Upper lobe of right lung (tissue), 1 donor: ENCODE measurements at regions not wholly inside any gene's neighbourhood (a gene's known extent, or its start where the extent isn't known, plus 50 kb on each side); places are given as distances from the start of the nearest gene placed in this dataset.
A peak's percentile ranks its signal among the peaks of the same experiment; 100 is the strongest.

Source experiments
- ATAC-seq: fragments of 200-7000 bp; cut with Tn5 transposase; one replicate; pipeline ENCODE4 v1.9.1; 2020; ENCODE audit warnings: mild to moderate bottlenecking, moderate library complexity
- DNase-seq: peaks from one replicate; pipeline ENCODE4 v3.0.0-alpha.2; 2020
- H3K27ac ChIP-seq: fragments of 200-600 bp; one replicate; pipeline ENCODE4 v1.8.0; 2022
- H3K27me3 ChIP-seq: fragments of 200-600 bp; one replicate; pipeline ENCODE4 v1.8.0; 2022; ENCODE audit warnings: mild to moderate bottlenecking
- H3K36me3 ChIP-seq: fragments of 200-600 bp; one replicate; pipeline ENCODE4 v1.8.0; 2022
- H3K4me1 ChIP-seq: fragments of 200-600 bp; one replicate; pipeline ENCODE4 v1.8.0; 2022
- H3K4me3 ChIP-seq: fragments of 200-600 bp; one replicate; pipeline ENCODE4 v1.8.0; 2022; ENCODE audit warnings: mild to moderate bottlenecking
- H3K9me3 ChIP-seq: fragments of 200-600 bp; one replicate; pipeline ENCODE4 v1.8.0; 2022
- CTCF ChIP-seq: fragments of 200-600 bp; IDR thresholded peaks from one replicate; pipeline ENCODE4 v1.8.0; 2022; ENCODE audit warnings: antibody characterized with exemption
- intact Hi-C: fragments of 100-400 bp; cut with DNase I; formaldehyde crosslinking; loops from one replicate; pipeline ENCODE4 v1.11.0; 2022
- donor health status: DM: no; HTN: yes; CAD: no; lungs with severe emphysema.

DNA sequence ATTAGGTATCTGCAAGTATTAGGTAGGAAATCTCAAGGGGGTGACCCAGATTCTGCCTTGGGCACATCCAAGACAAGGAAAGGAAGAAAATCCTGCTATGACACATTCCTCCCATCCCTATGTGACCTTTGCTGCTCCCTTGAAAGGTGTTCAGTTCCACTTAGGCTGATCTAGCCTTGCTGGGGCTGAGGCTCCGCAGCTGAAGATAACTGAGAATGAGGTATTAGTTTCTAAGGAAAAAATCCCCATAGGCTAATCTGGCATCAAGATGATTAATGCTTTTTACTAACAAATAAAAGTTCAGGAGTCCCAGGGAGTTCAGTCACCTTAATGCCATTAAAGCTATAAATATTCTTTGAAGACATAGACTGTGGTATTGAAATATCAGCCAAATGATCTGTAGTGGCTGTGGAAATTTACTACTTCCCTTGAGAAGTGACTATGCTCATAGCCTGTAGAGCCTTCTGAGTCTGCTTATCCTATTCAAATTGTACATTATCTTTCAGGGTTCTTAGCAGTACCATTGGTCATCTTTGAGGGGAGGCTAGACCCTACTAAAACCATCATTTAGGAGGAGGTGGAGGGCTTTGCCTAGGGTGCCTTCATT lies 239.9 kb upstream of the RAG2 start:
- TF ChIP-seq CTCF = no peak
- no peak overlapping the region for H3K27ac ChIP-seq
- intact Hi-C loops = no loop called here
- no peak for ATAC-seq
- H3K36me3 ChIP-seq = no peaks in the 10 kb centered on the region
- H3K9me3 ChIP-seq = no peaks in the 10 kb centered on the region
- no peak for DNase-seq
- H3K4me3 ChIP-seq = no peak overlapping the region
- H3K4me1 ChIP-seq = no peaks in the 10 kb centered on the region
- H3K27me3 ChIP-seq = no peaks in the 10 kb centered on the region

DNA sequence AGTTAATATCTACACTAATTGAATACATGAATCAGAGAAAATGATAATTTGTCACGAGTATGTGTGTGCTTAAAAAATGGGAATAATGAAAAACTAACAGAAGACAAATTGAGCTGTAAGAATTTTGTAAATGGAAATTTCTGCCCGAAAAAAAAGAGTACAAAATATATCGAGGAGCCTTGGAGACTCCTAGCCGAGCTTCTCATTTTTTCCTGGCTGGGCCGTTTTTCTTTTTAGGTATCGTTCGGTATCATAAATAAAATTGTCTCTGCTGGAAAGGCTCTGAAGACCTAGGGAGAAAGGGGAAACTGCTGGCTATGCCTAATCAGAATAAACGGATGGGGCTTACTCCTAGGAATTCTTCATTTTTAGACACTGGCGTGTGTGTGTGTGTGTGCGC lies 227.2 kb upstream of the RAG2 start:
- ATAC-seq (no peak), DNase-seq (no peak)
- TF ChIP-seq CTCF = no peak
- Histone ChIP-seq H3K4me3 (no peak overlapping the region), H3K36me3 (no peaks in the 10 kb centered on the region), H3K9me3 (no peaks in the 10 kb centered on the region), H3K27me3 (no peaks in the 10 kb centered on the region), H3K27ac (no peak overlapping the region), H3K4me1 (no peaks in the 10 kb centered on the region)
- intact Hi-C loops = no loop called here

DNA sequence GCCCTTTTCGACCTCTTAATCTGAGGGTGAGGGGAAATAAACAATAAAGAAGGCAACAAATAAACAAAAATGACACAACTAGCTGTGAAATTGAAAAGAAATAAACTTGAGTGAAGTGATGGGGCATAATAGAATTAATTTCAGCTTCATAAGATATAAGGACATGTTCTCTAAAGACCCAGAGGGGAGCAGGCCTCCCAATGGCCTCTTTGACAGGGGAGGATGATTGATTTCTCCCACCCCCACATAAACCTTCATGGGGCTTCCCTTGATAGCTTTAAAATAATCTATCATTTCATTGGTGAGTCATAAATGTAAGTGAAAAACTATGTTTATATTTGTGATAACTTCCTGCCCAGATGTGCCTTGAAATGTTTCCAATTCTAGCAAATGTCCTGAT lies 226.3 kb upstream of the RAG2 start:
- TF ChIP-seq CTCF = no peak
- intact Hi-C loops = no loop called here
- Histone ChIP-seq H3K4me1 (no peaks in the 10 kb centered on the region), H3K27ac (no peak overlapping the region), H3K4me3 (no peak overlapping the region), H3K27me3 (no peaks in the 10 kb centered on the region), H3K36me3 (no peaks in the 10 kb centered on the region), H3K9me3 (no peaks in the 10 kb centered on the region)
- DNase-seq (no peak), ATAC-seq (no peak)

- Histone ChIP-seq H3K9me3 (no peaks in the 10 kb centered on the region), H3K4me1 (no peaks in the 10 kb centered on the region), H3K27me3 (no peaks in the 10 kb centered on the region), H3K4me3 (no peak overlapping the region), H3K27ac (no peak overlapping the region), H3K36me3 (no peaks in the 10 kb centered on the region)
- no peak for TF ChIP-seq CTCF
- DNase-seq = no peak
- intact Hi-C loops = no loop called here
- ATAC-seq = no peak
Measured at GRCh38 chr11:36822829-36823228, 224.8 kb upstream of the RAG2 start.

GRCh38 chr11:36818410-36818809 lies 220.4 kb upstream of the RAG2 start:
- no peaks in the 10 kb centered on the region for H3K9me3 ChIP-seq
- ATAC-seq (peak; percentile 38), DNase-seq (no peak)
- peak; percentile 22 for TF ChIP-seq CTCF
- H3K27ac ChIP-seq = no peak overlapping the region
- intact Hi-C loops = no loop called here
- H3K4me1 ChIP-seq = no peaks in the 10 kb centered on the region
- no peaks in the 10 kb centered on the region for H3K36me3 ChIP-seq
- no peaks in the 10 kb centered on the region for H3K27me3 ChIP-seq
- H3K4me3 ChIP-seq = no peak overlapping the region

DNA sequence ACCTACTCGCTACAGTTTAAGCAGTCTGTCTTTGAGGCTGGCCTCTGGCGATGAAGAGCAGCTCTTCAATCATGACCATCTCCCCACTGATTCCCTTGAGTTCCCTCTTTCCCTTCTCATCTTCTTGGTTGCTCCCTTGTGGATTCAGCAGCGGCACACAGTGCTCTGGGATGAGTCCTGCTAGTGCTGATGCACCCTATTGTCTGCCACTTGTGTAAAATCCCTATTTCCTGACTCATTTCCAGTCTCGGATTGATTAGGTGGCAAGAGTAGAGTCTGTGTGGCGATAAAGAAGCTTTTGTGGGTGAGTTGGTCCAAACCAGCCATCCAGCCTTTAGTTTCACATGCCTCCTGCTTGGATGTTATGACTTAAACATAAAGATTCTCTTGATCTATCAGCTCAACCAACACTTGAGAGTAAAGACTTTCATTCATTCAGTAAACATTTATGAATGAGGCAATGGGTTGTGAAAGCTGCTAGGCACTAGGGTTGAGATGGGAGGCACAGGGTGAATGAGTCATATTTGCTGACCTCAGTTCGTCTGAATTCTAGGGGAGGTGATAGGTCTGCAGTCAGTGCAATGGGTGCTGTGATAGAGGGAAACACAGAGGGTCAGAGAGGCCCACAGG lies 219.4 kb upstream of the RAG2 start:
- intact Hi-C loops = no loop called here
- no peak overlapping the region for H3K4me3 ChIP-seq

More for the DNA sequence above, 219.4 kb upstream of the RAG2 start:
- no peaks in the 10 kb centered on the region for H3K27me3 ChIP-seq
- no peak for TF ChIP-seq CTCF
- ATAC-seq (no peak), DNase-seq (no peak)
- no peak overlapping the region for H3K27ac ChIP-seq
- H3K9me3 ChIP-seq = no peaks in the 10 kb centered on the region
- no peaks in the 10 kb centered on the region for H3K36me3 ChIP-seq
- H3K4me1 ChIP-seq = no peaks in the 10 kb centered on the region
